ENCODE measurements at regions not wholly inside any gene's neighbourhood (a gene's known extent, or its start where the extent isn't known, plus 50 kb on each side); places are given as distances from the start of the nearest gene placed in this dataset.

DNA sequence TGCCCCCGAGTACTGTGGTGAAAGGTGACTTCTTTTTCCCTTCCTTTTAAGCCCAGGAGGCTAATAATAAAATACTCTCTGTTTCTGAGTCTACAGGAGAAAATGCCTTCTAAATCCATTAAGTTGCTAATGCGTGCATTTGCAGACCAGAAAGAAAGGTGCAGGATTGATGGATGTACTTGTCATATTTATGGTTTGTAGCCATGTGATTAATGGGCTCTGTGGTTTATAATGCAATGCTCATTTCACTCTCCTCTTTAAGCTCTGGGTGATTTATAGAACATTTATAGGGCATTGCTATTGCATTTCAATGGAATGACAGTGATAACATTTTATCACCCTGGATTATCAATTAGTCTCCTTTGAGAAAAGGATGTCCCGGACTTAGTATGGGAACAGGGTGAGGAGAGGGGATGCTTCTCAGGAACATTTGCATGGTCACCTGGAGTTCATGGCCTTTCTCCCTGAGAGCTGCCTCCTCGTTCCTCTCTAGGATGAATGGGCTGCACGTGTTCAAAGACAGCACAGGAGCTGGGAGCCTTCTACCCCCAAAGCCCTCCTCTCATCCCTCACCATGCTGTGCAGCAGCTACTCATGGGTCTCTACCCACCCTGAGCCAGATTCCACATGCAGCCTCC lies 82.8 kb upstream of the HMGXB4 start:
- H3K27me3 ChIP-seq (ENCODE audit: low read length) = no peaks in the 10 kb centered on the region
- no peaks in the 10 kb centered on the region for H4K20me1 ChIP-seq (ENCODE audit: low read depth, low read length)
- no peaks in the 10 kb centered on the region for H3K9me2 ChIP-seq (replicated peaks; ENCODE audit: insufficient read depth, low read length)
- H2AFZ ChIP-seq (ENCODE audit: low read depth, low read length, severe bottlenecking) = no peak overlapping the region
- no peak overlapping the region for H3K9ac ChIP-seq (ENCODE audit: low read length)
- TF ChIP-seq, protein P1, sequence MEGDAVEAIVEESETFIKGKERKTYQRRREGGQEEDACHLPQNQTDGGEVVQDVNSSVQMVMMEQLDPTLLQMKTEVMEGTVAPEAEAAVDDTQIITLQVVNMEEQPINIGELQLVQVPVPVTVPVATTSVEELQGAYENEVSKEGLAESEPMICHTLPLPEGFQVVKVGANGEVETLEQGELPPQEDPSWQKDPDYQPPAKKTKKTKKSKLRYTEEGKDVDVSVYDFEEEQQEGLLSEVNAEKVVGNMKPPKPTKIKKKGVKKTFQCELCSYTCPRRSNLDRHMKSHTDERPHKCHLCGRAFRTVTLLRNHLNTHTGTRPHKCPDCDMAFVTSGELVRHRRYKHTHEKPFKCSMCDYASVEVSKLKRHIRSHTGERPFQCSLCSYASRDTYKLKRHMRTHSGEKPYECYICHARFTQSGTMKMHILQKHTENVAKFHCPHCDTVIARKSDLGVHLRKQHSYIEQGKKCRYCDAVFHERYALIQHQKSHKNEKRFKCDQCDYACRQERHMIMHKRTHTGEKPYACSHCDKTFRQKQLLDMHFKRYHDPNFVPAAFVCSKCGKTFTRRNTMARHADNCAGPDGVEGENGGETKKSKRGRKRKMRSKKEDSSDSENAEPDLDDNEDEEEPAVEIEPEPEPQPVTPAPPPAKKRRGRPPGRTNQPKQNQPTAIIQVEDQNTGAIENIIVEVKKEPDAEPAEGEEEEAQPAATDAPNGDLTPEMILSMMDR (IDR thresholded peaks at IDR 0.05; ENCODE audit: insufficient read depth, low read length, poor library complexity, severe bottlenecking) = no peak
- TF ChIP-seq EZH2phosphoT487 (conservative IDR thresholded peaks at IDR 0.05; ENCODE audit: low read length) = no peak
- H3K36me3 ChIP-seq (ENCODE audit: low read length) = no peaks in the 10 kb centered on the region
- H3K4me3 ChIP-seq (ENCODE audit: insufficient read depth, low read length, poor library complexity, severe bottlenecking) = no peak overlapping the region
- no peaks in the 10 kb centered on the region for H3K79me2 ChIP-seq (ENCODE audit: insufficient read depth, low read length)
- H3K27ac ChIP-seq (ENCODE audit: low read depth, low read length) = no peak overlapping the region
- no peaks in the 10 kb centered on the region for H3K9me3 ChIP-seq (ENCODE audit: insufficient read depth, low read length)
- no peak overlapping the region for H3K4me2 ChIP-seq (ENCODE audit: low read depth, low read length, poor library complexity, severe bottlenecking)
- no peaks in the 10 kb centered on the region for H3F3A ChIP-seq (ENCODE audit: insufficient read depth)

GRCh38 chr22:35175392-35175791 lies 81.9 kb upstream of the HMGXB4 start:
- H3K9me2 ChIP-seq (replicated peaks; ENCODE audit: insufficient read depth, low read length) = no peaks in the 10 kb centered on the region
- H3K9me3 ChIP-seq (ENCODE audit: insufficient read depth, low read length) = no peaks in the 10 kb centered on the region
- no peak overlapping the region for H3K4me2 ChIP-seq (ENCODE audit: low read depth, low read length, poor library complexity, severe bottlenecking)
- no peaks in the 10 kb centered on the region for H3K79me2 ChIP-seq (ENCODE audit: insufficient read depth, low read length)
- H2AFZ ChIP-seq (ENCODE audit: low read depth, low read length, severe bottlenecking) = no peak overlapping the region
- H4K20me1 ChIP-seq (ENCODE audit: low read depth, low read length) = no peaks in the 10 kb centered on the region
- H3K27me3 ChIP-seq (ENCODE audit: low read length) = no peaks in the 10 kb centered on the region
- H3K4me3 ChIP-seq (ENCODE audit: insufficient read depth, low read length, poor library complexity, severe bottlenecking) = no peak overlapping the region
- H3K9ac ChIP-seq (ENCODE audit: low read length) = no peak overlapping the region
- H3K36me3 ChIP-seq (ENCODE audit: low read length) = no peaks in the 10 kb centered on the region
- no peaks in the 10 kb centered on the region for H3F3A ChIP-seq (ENCODE audit: insufficient read depth)
- TF ChIP-seq, protein P1 (IDR thresholded peaks at IDR 0.05; ENCODE audit: insufficient read depth, low read length, poor library complexity, severe bottlenecking) = no peak
- TF ChIP-seq EZH2phosphoT487 (conservative IDR thresholded peaks at IDR 0.05; ENCODE audit: low read length) = no peak
- H3K27ac ChIP-seq (ENCODE audit: low read depth, low read length) = no peak overlapping the region

GRCh38 chr22:35177811-35178210 lies 79.5 kb upstream of the HMGXB4 start:
- H3K4me3 ChIP-seq (ENCODE audit: insufficient read depth, low read length, poor library complexity, severe bottlenecking) = no peak overlapping the region
- H3K4me2 ChIP-seq (ENCODE audit: low read depth, low read length, poor library complexity, severe bottlenecking) = no peak overlapping the region
- H2AFZ ChIP-seq (ENCODE audit: low read depth, low read length, severe bottlenecking) = no peak overlapping the region
- no peaks in the 10 kb centered on the region for H3K79me2 ChIP-seq (ENCODE audit: insufficient read depth, low read length)
- TF ChIP-seq EZH2phosphoT487 (conservative IDR thresholded peaks at IDR 0.05; ENCODE audit: low read length) = no peak
- no peaks in the 10 kb centered on the region for H3K9me2 ChIP-seq (replicated peaks; ENCODE audit: insufficient read depth, low read length)
- no peak overlapping the region for H3K9ac ChIP-seq (ENCODE audit: low read length)
- no peaks in the 10 kb centered on the region for H3F3A ChIP-seq (ENCODE audit: insufficient read depth)
- no peaks in the 10 kb centered on the region for H4K20me1 ChIP-seq (ENCODE audit: low read depth, low read length)
- H3K27me3 ChIP-seq (ENCODE audit: low read length) = no peaks in the 10 kb centered on the region
- no peak overlapping the region for H3K27ac ChIP-seq (ENCODE audit: low read depth, low read length)
- H3K9me3 ChIP-seq (ENCODE audit: insufficient read depth, low read length) = no peaks in the 10 kb centered on the region
- H3K36me3 ChIP-seq (ENCODE audit: low read length) = no peaks in the 10 kb centered on the region

- H3K9me3 ChIP-seq (ENCODE audit: insufficient read depth, low read length) = no peaks in the 10 kb centered on the region; the same call in 1 of the 2 replicates
- H3K27ac ChIP-seq (ENCODE audit: low read depth, low read length) = no peak overlapping the region
- H3K4me3 ChIP-seq (ENCODE audit: insufficient read depth, low read length, poor library complexity, severe bottlenecking) = no peak overlapping the region
- H3K4me2 ChIP-seq (ENCODE audit: low read depth, low read length, poor library complexity, severe bottlenecking) = no peak overlapping the region
- H3K9ac ChIP-seq (ENCODE audit: low read length) = no peak overlapping the region
- no peak overlapping the region for H2AFZ ChIP-seq (ENCODE audit: low read depth, low read length, severe bottlenecking)
- no peaks in the 10 kb centered on the region for H3K27me3 ChIP-seq (ENCODE audit: low read length)
- TF ChIP-seq, protein P1 (IDR thresholded peaks at IDR 0.05; ENCODE audit: insufficient read depth, low read length, poor library complexity, severe bottlenecking) = no peak
- TF ChIP-seq EZH2phosphoT487 (conservative IDR thresholded peaks at IDR 0.05; ENCODE audit: low read length) = no peak
- no peaks in the 10 kb centered on the region for H3F3A ChIP-seq (ENCODE audit: insufficient read depth)
- H4K20me1 ChIP-seq (ENCODE audit: low read depth, low read length) = no peaks in the 10 kb centered on the region
- H3K9me2 ChIP-seq (replicated peaks; ENCODE audit: insufficient read depth, low read length) = no peaks in the 10 kb centered on the region
- H3K79me2 ChIP-seq (ENCODE audit: insufficient read depth, low read length) = no peaks in the 10 kb centered on the region
- H3K36me3 ChIP-seq (ENCODE audit: low read length) = no peaks in the 10 kb centered on the region
Measured at GRCh38 chr22:35178446-35178845, 78.8 kb upstream of the HMGXB4 start.
